Neural crest cell (in vitro differentiated cells): ENCODE measurements at regions not wholly inside any gene's neighbourhood (a gene's known extent, or its start where the extent isn't known, plus 50 kb on each side); places are given as distances from the start of the nearest gene placed in this dataset.

Experiments used
- DNase-seq: peaks from one replicate; pipeline ENCODE4 v3.0.0; 2021; ENCODE audit warnings: low read depth, mixed read lengths, low spot score
- H3K27ac Mint-ChIP-seq: one replicate; pipeline ENCODE4 v1.8.0; 2021; ENCODE audit warnings: mild to moderate bottlenecking, mixed read lengths; ENCODE audit not compliant: unreplicated experiment
- H3K27me3 Mint-ChIP-seq: 2 replicates; pipeline ENCODE4 v1.8.0; 2021; ENCODE audit warnings: low read depth, mild to moderate bottlenecking, mixed read lengths
- H3K36me3 Mint-ChIP-seq: 2 replicates; pipeline ENCODE4 v1.8.0; 2021; ENCODE audit warnings: low read depth, mild to moderate bottlenecking, mixed read lengths
- H3K4me1 Mint-ChIP-seq: 2 replicates; pipeline ENCODE4 v1.8.0; 2021; ENCODE audit warnings: mixed read lengths
- H3K4me3 Mint-ChIP-seq: one replicate; pipeline ENCODE4 v1.8.0; 2021; ENCODE audit warnings: mild to moderate bottlenecking, mixed read lengths
- H3K9me3 Mint-ChIP-seq: 2 replicates; pipeline ENCODE4 v1.8.0; 2021; ENCODE audit warnings: mixed read lengths
- TF ChIP-seq, protein P1 (sequence below): fragments of 200-600 bp; sonication (generic); conservative IDR thresholded peaks from 2 replicates; pipeline ENCODE4 v1.5.0; 2021; ENCODE audit warnings: antibody characterized with exemption, mild to moderate bottlenecking

DNA sequence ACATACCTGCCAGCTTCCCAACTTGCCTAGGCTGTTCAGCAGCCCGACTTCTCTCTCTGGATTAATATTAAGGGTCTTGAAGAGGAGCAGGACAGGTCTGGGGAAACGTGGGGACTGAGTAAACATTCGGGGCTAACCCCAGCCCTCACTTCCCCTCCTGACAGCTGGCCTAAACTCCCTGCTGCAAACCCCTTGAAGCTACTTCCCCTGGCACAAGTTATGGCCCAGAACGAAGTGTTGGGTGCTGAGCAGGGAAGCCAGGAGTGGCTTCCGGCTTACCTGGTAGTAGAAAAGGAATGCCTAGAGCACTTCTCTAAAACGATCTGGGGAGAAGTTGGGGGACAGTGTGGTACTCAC, 200.0 kb downstream of the BCOR start:
- H3K9me3 Mint-ChIP-seq = no peaks in the 10 kb centered on the region
- H3K36me3 Mint-ChIP-seq = no peaks in the 10 kb centered on the region
- peaks cover 45% of the 10 kb centered on the region for H3K27me3 Mint-ChIP-seq
- no peak overlapping the region for H3K27ac Mint-ChIP-seq
- TF ChIP-seq, protein P1, sequence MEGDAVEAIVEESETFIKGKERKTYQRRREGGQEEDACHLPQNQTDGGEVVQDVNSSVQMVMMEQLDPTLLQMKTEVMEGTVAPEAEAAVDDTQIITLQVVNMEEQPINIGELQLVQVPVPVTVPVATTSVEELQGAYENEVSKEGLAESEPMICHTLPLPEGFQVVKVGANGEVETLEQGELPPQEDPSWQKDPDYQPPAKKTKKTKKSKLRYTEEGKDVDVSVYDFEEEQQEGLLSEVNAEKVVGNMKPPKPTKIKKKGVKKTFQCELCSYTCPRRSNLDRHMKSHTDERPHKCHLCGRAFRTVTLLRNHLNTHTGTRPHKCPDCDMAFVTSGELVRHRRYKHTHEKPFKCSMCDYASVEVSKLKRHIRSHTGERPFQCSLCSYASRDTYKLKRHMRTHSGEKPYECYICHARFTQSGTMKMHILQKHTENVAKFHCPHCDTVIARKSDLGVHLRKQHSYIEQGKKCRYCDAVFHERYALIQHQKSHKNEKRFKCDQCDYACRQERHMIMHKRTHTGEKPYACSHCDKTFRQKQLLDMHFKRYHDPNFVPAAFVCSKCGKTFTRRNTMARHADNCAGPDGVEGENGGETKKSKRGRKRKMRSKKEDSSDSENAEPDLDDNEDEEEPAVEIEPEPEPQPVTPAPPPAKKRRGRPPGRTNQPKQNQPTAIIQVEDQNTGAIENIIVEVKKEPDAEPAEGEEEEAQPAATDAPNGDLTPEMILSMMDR = no peak
- no peak for DNase-seq
- H3K4me1 Mint-ChIP-seq = peaks cover 58% of the 10 kb centered on the region
- H3K4me3 Mint-ChIP-seq = no peak overlapping the region

DNA sequence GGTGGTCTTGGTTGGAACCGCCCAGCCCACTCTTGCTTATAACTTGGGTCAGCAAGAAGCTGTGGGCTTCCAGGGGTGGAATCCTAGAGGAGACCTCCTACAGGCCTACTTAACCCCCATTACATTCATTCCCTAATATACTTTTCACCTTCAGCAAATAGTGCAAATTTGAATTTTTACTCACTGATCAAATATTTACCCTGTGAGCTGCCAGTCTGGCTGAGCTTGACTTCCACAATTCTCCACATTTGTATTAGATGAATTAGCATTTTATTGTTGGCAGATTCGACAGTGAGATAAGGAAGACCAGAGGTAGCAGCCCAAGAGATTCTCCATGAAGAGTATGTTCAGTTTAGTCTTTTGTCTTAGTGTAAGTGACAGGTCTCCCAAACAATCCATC, 199.6 kb downstream of the BCOR start:
- Mint-ChIP-seq H3K27ac (no peak overlapping the region), H3K4me1 (peaks cover 63% of the 10 kb centered on the region), H3K9me3 (no peaks in the 10 kb centered on the region)

DNA sequence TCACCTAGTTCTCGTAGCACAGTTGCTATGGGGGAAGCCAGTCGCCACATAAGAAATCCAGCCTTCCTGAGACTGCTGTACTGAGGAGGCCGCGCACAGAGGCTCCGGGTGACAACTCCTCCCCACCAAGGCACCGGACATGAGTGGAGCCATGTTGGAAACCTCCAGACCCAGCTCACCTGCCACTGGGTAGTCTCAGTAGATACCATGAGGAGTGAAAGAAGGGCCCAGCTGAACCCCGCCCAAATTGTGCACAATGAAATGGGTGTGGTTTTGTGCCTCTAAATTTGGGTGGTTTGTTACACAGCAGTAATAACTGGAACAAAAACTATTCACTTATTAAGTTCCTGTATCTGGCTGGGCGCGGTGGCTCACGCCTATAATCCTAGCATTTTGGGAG, 198.7 kb downstream of the BCOR start:
- TF ChIP-seq, protein P1 = no peak
- Mint-ChIP-seq H3K27ac (no peak overlapping the region), H3K9me3 (no peaks in the 10 kb centered on the region), H3K27me3 (peaks cover 45% of the 10 kb centered on the region), H3K4me1 (peaks cover 67% of the 10 kb centered on the region), H3K4me3 (no peak overlapping the region), H3K36me3 (no peaks in the 10 kb centered on the region)
- no peak for DNase-seq

More for the DNA sequence above, 199.6 kb downstream of the BCOR start:
- Mint-ChIP-seq H3K27me3 (peaks cover 45% of the 10 kb centered on the region), H3K36me3 (no peaks in the 10 kb centered on the region), H3K4me3 (no peak overlapping the region)
- DNase-seq = no peak
- TF ChIP-seq, protein P1 = no peak

DNA sequence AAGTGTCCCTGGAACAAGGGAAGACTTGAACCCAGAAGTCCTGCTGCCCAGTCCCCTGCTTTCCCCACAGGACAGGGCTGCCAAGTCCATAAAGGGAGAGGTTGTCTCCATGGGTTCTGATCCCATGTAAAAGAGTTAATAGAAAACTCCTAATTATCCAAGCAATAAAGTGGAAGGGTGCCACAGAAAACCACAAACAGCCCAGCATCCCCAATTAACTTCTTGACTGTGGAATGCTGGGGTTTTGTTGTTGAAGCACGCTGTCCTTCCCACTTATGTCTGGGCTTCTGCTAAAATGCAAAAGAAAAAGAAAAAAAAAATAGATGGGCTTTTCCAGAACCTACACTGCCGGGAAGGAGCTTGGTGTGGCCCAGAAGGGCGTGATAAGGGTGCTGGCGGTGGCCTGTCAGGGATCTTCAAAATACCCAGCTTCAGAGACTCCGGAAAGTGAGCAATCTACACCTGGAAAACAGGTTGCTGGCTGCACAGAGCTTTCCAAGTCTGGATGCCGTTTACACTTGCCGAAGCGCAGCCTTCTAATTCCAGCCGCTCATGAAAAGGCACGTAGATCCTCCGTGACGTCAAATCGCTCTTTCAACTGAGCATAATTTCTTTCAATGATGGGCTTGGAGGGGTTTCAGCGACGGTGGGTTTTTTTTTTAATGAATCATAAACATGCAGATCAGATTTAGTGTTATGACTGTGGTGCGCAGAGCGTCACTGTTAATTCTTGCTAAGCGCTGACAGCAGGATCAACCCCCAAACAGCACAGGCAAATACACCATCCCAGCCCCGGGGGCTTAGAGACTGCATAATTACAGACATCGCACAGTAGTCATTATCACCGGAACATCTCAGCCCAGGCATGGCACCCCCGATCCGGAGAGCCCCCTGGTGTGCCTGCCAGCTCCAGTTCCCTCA, 197.6 kb downstream of the BCOR start:
- H3K4me3 Mint-ChIP-seq = peak overlapping the region; percentile 7
- no peak overlapping the region for H3K27ac Mint-ChIP-seq
- H3K4me1 Mint-ChIP-seq = peaks cover 68% of the 10 kb centered on the region
- TF ChIP-seq, protein P1 = no peak
- H3K36me3 Mint-ChIP-seq = no peaks in the 10 kb centered on the region
- no peaks in the 10 kb centered on the region for H3K9me3 Mint-ChIP-seq
- DNase-seq = no peak
- peaks cover 48% of the 10 kb centered on the region for H3K27me3 Mint-ChIP-seq

DNA sequence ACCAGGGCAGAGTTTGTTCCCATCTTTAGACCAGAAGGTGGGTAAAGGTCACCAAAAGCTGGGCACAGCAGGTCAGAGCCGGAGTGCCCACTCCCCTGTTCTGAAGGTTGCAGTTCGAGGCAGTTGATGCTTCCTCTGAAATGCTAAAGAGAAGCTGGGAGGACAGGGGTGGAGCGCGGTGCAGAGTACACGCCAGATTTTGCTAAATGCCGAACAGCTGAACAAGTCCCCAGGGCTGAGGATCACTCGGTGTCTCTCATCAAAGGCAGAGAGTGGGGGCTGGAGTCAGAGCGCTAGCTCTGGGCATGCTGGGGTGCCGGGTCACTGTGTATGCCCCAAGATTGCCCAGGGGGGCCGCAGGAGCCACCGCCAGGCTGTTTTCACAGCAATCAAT, 197.0 kb downstream of the BCOR start:
- peaks cover 51% of the 10 kb centered on the region for H3K27me3 Mint-ChIP-seq
- H3K4me3 Mint-ChIP-seq = peak overlapping the region; percentile 7
- H3K4me1 Mint-ChIP-seq = peaks cover 70% of the 10 kb centered on the region
- no peak for DNase-seq
- TF ChIP-seq, protein P1 = no peak
- H3K27ac Mint-ChIP-seq = no peak overlapping the region
- no peaks in the 10 kb centered on the region for H3K36me3 Mint-ChIP-seq
- no peaks in the 10 kb centered on the region for H3K9me3 Mint-ChIP-seq
